Fibroblast of mammary gland (primary cell): ENCODE measurements at regions not wholly inside any gene's neighbourhood (a gene's known extent, or its start where the extent isn't known, plus 50 kb on each side); places are given as distances from the start of the nearest gene placed in this dataset.

Source experiments
- DNase-seq: peaks from one replicate; pipeline ENCODE4 v3.0.0-alpha.2; 2010; ENCODE audit warnings: low read depth
- H3K4me3 ChIP-seq: 2 replicates; pipeline ENCODE4 v1.5.1; 2011; ENCODE audit warnings: low read depth, mild to moderate bottlenecking, low read length, moderate library complexity; ENCODE audit not compliant: control insufficient read depth
- TF ChIP-seq, protein P1 (sequence below): conservative IDR thresholded peaks from 2 replicates; pipeline ENCODE4 v1.5.1; 2011; ENCODE audit warnings: low read depth, low read length, inconsistent platforms; ENCODE audit not compliant: control insufficient read depth, insufficient read depth

DNA sequence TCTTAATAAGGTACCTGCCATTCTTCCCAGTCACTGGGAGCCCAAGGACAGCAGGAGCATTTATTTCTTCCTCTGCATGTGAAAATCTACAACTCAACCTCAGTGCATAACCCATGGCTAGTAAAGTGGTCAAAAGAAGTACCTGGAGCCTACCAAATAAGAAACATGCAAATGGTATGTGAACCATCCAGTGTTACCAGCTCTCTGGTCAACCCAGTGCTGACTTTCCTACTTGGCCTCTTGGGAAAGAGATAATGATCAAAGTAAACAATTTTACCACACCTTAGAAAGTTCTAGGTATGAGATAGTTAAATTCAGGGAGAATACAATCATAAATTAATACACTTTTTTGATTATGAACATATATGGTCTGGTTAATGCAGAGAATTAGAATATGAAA lies 325.6 kb downstream of the ENC1 start:
- TF ChIP-seq, protein P1, sequence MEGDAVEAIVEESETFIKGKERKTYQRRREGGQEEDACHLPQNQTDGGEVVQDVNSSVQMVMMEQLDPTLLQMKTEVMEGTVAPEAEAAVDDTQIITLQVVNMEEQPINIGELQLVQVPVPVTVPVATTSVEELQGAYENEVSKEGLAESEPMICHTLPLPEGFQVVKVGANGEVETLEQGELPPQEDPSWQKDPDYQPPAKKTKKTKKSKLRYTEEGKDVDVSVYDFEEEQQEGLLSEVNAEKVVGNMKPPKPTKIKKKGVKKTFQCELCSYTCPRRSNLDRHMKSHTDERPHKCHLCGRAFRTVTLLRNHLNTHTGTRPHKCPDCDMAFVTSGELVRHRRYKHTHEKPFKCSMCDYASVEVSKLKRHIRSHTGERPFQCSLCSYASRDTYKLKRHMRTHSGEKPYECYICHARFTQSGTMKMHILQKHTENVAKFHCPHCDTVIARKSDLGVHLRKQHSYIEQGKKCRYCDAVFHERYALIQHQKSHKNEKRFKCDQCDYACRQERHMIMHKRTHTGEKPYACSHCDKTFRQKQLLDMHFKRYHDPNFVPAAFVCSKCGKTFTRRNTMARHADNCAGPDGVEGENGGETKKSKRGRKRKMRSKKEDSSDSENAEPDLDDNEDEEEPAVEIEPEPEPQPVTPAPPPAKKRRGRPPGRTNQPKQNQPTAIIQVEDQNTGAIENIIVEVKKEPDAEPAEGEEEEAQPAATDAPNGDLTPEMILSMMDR = no peak
- no peak for DNase-seq
- no peak overlapping the region for H3K4me3 ChIP-seq

DNA sequence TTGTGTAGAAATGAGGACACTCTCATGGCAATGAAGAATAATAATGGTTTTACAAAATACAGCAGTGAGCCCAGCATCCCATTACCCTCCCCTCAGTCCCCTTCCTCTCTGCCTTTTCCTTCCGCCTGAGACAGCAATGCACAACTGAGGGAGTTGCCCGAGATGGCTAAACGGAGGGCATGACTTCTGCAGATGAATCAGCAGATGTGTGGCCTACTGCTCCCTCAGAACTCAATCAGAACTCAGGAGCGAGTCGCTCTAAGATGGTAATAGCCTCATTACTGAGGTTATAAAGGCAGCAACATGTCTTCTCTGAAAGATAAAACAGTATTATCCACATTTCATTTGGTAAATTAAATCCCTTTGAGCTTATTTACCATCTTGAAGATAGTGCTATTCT lies 326.6 kb downstream of the ENC1 start:
- DNase-seq = no peak
- TF ChIP-seq, protein P1 = no peak
- no peak overlapping the region for H3K4me3 ChIP-seq

DNA sequence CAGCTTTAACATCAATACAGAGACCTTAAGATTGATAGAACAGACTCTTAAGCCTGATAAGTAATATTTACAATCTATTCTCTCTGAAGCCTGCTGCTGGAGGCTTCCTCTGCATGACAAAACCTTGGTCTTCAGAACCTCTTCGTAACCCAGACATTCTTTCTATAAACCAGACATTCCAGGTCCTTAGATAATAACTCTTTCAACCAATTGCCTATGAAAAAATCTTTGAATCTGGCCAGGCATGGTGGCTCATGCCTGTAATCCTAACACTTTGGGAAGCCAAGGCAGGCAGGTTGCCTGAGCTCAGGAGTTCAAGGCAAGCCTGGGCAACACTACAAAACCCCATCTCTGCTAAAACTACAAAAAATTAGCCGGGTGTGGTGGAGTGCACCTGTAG lies 327.8 kb downstream of the ENC1 start:
- no peak overlapping the region for H3K4me3 ChIP-seq
- TF ChIP-seq, protein P1 = no peak
- no peak for DNase-seq

DNA sequence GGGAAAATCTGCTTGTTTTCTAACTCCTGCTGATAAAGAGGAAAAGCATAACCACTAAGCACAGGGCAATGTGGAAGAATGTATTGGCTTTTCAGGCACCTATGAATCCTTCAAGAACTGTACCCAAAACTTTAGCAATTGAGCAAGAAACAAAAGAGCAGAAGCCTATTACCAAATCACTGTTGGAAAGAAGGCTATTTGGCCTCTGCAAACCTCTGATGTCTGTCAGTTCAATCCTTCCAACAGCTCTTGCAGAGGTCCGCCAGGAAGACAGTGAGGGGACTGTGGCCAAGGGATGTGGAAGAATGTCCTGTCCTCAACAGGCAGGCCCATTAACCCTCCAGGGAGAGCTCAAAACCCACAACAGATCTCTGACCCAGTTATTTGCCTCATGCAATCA lies 328.6 kb downstream of the ENC1 start:
- DNase-seq = peak; percentile 45
- TF ChIP-seq, protein P1 = no peak
- no peak overlapping the region for H3K4me3 ChIP-seq

DNA sequence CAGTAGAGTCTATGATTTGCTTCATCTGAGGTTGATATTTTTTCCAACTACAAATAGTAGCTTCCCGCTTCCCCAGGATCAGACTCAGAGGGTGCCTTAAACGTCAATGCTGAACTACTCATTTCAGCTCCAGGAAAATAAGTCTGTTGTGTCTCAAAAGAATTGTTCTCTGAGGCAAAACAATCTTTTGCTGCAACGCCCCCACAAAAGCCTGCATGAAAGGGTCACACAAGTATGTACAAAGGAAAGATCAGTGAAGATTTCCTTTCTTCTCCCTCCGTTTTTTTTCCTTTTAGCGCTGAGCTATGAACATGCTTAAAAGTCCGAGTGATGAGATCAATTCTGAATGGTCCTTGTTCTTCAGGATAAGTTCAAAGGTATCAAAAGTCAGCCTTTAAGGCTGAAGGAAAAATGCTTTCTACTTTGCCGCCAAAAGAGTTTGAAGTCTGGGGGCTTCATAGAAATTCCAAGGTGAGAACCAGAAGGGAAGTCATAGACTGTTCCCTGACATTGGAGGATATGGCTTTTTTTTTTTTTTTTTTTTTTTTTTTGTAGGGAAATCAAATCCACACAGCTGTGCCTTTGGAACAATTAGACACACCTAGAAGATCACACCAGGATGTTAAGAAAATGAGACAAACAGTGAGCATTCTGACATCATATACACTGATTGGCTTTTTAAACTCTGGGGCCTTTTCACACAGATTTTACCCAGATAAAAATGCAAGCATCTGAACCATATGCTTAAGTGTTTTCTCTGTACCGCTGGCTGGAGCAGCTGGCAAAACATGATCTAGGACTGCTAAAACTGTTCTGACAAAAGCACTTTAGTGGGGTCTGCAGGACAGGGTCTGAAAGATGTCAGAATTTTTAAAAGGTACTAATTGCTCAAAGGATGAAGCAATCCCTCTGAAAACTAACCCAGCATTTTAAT lies 329.3 kb downstream of the ENC1 start:
- TF ChIP-seq, protein P1 = no peak
- DNase-seq = peak; percentile 43
- H3K4me3 ChIP-seq = no peak overlapping the region

DNA sequence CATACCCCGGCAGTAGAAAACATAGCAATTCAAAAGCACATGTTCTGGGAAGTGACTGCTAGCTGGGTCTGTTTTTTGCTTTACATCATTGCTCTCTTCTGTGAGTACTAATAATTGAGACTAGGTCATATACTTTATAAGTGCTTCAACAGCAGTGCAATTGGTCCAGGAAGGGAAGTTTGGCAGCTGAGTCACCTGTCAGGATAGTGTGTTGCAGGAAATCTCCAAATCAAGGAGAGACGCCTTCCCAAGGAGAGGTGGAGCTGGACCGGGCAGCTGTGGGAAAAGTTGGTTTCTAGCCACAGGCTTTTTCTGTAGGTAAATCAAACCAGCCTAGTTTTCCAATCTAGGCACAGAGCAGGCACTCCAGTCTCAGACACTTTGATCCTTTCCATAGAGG lies 330.1 kb downstream of the ENC1 start:
- H3K4me3 ChIP-seq = no peak overlapping the region
- peak; percentile 49 for DNase-seq
- TF ChIP-seq, protein P1 = no peak
